ENCODE measurements at regions not wholly inside any gene's neighbourhood (a gene's known extent, or its start where the extent isn't known, plus 50 kb on each side); places are given as distances from the start of the nearest gene placed in this dataset.

DNA sequence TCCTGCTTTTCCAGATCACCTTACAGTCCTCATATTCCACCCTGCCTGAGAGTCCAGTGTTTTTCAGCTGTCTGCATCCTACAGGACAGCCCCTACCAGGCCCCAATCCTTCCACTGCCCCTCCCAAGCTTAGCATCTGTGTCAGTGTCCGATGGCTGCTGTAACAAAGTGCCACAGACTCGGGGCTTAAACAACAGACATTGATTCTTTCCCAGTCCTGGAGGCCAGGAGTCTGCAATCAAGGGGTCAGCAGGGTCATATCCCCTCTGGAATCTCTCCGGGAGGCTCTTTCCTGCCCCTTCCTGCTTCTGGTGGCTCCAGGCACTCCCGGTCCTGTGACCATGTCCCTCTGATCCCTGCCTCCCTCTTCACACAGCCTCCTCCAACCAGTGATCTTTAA lies 396.6 kb upstream of the MAP3K7 start:
- TF ChIP-seq, protein P1, sequence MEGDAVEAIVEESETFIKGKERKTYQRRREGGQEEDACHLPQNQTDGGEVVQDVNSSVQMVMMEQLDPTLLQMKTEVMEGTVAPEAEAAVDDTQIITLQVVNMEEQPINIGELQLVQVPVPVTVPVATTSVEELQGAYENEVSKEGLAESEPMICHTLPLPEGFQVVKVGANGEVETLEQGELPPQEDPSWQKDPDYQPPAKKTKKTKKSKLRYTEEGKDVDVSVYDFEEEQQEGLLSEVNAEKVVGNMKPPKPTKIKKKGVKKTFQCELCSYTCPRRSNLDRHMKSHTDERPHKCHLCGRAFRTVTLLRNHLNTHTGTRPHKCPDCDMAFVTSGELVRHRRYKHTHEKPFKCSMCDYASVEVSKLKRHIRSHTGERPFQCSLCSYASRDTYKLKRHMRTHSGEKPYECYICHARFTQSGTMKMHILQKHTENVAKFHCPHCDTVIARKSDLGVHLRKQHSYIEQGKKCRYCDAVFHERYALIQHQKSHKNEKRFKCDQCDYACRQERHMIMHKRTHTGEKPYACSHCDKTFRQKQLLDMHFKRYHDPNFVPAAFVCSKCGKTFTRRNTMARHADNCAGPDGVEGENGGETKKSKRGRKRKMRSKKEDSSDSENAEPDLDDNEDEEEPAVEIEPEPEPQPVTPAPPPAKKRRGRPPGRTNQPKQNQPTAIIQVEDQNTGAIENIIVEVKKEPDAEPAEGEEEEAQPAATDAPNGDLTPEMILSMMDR (IDR thresholded peaks at IDR 0.05; ENCODE audit: low read depth, low read length): no peak
- no peak for TF ChIP-seq POLR2A (IDR thresholded peaks at IDR 0.05; ENCODE audit: extremely low read depth, insufficient read length)
